Smooth muscle cell of the brain vasculature (primary cell): ENCODE measurements at regions not wholly inside any gene's neighbourhood (a gene's known extent, or its start where the extent isn't known, plus 50 kb on each side); places are given as distances from the start of the nearest gene placed in this dataset.

Experiments
- DNase-seq: peaks from one replicate; pipeline ENCODE4 v3.0.0-alpha.2; 2012; ENCODE audit warnings: low read depth, low spot score

DNA sequence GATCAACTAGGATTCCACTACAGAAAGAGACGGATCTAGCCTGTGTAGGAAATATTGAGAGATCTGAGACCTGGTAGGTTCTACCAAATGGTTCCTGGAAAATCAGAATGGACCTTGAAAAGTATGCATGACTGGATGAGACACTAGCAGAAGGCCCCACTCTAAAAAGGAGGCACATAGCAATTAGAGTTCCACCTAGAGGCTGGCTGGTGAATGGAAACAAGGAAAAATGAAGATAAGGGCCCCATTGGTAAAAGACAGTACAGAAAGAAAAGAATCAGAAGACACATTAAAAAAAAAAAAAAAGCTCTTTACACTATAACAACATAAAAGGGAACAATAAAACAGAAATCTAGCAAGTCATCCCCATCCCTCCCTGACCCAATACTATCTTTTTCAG lies 518.5 kb downstream of the NR2F1-AS1 start:
- DNase-seq: no peak

DNA sequence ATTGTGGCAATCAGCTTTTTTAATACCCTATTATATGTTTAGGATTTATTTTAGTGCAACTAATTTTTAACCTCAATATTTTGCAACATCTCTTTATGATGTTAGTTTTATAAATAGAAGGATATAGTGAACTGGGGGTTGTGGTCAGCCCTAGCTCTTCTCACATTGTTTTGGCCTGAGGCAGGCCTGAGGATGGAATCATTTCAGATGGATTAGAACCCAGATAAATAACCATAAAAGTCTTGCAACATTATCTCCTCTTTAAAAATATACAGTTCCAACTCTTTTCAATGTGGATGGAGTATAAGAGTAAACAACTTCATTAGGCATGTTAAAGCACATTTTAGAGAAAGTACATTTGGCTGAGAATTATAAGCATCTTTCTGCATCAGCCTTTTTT lies 522.7 kb downstream of the NR2F1-AS1 start:
- no peak for DNase-seq

DNA sequence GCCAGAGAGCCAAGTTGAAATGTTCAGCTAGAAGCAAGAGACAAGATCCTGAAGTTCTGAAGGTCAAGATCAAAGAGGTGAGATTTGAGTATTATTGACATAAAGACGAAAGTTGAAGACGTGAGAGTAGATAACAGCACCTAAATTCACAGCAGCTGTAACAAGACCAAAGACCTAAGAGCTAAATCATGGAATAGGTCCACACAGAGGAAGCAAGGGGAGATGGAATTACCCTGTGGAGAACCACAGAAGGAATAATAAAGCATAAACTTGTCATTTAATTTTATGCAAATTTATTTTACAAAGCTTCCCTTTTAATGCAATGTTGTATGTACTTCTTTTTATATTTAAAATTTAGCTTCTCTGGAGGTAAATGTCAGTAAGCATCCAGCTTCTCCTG lies 523.7 kb downstream of the NR2F1-AS1 start:
- DNase-seq: no peak

DNA sequence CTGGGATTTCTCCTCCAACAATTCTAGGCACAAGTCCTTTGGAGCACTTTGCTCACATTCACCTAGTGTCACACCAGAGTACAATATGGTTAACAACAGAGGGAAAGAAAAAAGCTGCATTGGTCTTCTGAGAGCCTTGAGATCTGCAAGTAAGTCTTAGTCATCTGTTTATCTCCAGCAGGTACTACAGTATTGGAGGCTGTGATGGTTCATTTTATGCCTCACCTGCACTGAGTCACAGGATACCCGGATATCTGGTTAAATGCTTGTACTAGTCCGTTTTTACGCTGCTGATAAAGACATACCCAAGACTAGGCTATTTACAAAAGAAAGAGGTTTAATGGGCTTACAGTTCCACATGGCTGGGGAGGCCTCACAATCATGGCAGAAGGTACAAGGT lies 525.0 kb downstream of the NR2F1-AS1 start:
- no peak for DNase-seq

DNA sequence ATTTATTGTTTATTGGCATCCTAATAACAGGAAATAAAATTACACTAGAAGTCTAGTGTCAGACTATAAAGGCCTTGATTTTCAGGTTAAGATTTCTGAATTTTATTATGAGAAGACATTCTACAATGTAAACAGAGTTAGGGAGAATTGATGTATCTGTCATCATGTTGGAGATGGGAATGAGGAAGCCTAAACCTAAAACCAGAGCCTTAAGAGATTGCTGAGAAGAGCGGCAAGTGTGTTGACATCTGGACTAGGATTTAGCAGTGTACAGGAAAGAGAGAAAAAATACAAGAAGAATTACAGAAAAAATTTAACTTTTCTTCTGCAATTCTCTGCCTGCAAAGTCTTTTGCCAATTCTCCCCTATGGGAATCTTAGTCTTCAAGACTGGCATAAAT lies 525.5 kb downstream of the NR2F1-AS1 start:
- no peak for DNase-seq

DNA sequence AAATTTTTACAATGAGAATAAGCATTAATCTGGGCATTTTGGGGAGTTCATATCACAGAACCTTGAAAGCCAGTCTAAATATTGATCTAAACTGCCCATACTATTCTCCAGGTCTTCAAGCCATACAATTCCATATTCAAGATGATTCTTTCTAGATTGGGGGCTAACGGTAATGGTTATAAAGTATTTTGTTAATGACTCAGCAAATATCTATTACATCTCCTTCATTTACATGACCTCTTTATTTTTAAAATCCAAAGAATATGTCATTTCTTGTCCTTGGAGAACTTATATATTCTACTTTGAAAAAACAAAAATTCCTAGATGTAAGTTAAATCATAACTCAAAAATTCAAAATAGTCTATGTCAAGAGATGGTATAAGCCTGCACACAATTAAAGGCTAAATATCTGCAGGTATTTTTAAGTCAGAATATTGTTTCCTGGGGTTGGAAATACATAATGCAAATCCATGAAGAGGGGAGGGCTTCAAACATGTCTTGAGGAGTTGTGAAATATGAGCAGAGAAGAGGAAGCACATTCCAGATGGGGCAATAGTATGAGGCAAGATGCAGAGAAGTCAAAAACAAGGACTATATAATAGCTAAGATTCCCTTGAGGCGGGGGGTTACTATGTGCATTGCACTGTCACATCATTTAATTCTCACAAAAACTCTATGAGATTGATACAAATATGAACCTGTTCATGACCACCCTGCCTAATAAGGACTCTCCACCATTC lies 526.4 kb downstream of the NR2F1-AS1 start:
- no peak for DNase-seq

DNA sequence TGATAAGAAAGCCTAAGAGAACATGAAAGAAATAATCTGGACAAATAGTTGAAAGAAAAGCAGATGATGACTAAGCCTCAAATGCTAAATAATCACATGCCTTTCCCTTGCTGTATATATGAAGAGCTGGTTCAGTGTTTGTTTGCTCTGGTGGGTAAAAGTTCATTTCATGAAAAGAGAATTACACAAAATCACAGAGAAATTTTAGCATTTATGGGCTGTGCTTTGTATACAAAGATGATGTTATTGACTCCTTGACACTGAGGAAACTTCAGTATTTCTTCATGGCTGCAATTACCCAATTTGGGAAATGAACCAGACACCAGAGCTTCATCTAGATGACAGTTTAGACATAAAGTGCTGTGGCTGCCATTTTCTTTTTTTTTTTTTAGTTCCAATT lies 527.2 kb downstream of the NR2F1-AS1 start:
- DNase-seq: no peak

DNA sequence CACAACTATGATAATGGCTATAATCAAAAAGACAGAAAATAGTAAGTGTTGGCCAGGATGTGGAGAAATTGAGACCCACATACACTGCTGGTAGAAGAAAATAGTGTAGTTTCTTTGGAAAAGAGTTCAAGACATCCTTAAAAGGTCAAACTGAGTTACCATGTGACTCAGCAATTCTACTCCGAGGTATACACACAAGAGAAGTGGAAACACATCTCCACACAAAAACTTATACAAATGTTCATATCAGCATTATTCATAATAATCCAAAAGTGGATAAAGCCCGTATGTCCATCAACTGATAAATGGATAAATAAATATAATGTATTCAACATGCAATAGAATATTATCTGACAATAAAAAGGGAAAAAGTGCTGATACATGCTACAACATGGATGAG lies 532.2 kb downstream of the NR2F1-AS1 start:
- no peak for DNase-seq

DNA sequence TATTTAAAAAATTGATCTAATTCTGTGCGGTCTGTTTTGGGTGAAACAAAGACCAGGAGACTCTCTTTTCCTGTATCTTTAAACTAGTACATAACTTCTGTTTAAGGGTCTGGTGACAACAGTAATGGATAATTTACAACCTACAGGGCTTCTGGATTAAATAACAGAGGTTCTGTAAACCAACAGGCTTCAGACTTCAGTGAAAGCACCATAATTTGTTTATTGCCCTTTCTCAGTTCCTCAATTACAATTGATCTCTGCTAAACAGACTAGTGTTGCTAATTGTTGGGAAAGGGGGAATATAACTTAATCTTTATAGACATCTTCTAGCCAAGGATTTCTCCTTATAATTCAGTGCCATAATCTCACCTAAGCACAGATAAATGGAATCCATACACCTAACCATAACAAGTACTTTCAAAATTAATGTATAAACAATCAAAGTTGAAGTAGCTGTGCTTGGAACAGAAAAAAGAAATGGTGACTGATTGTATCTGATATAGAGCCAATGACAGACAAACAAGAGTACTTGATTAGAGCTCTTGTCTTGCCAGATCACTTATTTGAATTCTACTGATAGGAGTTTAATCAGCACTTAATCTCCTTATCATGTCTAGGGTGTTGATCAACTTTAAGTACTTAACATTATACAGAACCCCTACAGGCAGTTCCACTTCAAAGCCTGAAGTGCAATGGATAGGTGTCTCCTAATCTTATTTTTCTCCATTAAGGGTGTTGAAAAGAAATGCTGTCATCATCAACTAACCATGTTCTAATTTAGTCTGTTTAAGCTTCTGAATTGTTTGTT lies 536.0 kb downstream of the NR2F1-AS1 start:
- DNase-seq: no peak

DNA sequence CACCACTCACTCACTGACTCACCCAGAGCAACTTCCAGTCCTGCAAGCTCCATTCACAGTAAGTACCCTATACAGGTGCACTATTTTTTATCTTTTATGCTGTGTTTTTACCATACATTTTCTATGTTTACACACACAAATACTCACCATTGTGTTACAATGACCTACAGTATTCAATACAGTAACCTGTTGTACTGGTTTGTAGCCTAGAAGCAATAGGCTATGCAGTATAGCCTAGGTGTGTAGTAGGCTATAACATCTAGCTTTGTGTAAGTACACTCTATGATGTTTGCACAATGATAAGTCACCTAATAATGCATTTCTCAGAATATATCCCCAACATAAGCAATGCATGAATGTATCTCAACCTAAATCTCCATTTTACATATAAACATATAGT lies 541.1 kb downstream of the NR2F1-AS1 start:
- no peak for DNase-seq

DNA sequence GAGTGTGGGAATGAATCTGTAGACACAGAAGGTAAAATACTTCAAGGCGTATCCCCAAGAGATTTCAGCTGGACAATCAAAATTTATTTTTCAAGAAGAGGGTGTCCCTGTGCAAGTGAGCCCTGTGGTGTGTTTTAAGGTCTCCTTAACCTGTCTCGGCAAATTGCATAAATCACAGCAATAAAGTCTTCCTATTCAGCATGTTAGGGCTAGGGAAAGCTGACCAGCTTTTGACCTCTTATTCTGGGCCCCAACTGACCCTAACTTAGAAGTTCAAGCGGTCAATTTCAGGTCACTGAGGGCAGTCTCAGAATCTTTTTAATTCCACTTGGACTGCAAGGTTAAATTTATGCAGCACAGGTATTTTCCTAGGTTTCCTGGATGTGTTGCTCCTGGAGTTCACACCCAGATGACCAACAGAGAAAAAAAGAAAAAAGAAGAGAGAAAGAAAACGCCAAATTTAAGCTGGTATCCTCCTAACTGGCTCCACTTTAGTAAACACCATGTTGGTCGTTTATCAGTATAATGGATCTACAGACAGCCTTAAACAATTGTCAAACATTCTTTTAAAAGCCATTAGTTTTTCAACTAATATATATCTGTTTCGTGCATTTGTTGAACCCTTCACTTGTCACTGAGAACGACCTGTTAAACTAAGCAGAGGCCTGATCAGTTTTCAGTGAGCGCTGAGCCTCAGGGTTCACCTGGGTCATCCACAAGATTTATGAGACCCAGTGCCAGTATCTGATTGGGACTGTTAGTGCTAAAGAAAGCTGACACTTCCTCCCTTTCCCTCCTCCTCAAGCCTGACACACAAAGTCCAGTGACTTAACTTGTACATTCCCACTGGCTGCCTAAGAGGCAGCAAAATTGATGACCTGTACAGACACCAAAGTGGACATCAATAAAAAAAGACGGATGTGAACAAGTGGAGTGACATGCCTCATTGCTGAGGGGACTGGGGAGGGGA lies 546.1 kb downstream of the NR2F1-AS1 start:
- no peak for DNase-seq

DNA sequence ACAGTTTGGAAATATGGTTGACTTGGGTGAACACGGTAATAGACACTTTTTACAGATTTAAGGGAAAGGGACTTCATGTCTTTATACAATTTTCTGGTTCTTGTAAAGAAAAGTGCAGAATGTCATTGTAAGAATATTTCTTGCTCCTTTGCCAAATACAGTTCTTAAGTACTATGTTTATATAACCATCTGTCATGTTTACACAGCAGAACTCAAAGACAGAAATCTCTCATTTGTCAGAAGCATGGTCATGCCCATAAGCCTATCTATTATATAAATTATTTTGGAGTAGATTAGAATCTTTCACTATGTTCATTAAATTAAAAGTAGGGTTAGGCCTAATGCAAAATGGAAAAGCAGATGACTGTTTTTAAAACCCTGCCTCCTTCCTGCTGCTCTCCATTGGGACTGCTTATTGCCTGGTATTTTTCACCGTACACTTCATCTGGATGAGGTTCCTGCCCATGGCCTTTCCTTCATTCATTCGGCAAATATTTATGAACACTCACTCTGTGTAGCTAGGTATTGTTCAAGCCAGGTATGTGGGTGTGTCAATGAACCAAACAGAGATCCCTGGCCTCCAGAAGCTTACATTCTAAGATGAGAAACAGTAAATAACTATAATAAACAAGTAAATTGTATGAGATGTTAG lies 558.1 kb downstream of the NR2F1-AS1 start:
- no peak for DNase-seq

DNA sequence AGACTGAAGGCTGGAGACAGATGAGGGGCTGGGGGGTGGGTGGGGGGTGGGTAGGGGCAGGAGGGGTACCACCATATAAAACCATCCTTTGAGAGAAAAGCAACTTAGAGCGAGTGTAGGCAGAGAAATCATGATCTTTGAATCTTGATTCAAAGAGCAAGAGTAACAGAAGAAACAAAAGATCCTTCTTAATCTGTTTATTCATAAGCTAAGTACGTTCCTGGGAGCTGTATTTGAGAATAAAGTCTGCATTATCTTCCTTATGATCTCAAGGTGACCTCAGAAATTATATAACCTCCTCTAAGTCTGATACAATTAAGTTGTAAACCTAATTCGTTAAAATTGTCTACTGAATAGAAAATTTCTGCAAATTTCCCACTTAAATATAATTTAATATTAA lies 558.8 kb downstream of the NR2F1-AS1 start:
- no peak for DNase-seq

DNA sequence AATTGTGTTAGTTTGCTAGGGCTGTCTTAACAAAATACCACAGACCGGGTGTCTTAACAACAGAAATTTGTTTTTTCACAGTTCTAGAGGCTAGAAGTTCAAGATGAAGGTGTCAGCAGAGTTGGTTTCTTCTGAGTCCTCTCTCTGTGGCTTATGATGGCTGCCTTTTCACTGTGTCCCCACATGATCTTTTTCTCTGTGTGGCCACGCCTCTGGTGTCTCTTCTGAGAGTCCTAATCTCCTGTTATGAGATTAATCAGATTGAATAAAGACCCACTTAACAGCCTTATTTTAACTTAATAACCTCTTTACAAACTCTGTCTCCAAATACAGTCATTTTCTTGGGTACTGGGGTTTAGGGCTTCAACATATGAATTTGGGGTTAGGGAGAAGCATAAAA lies 561.1 kb downstream of the NR2F1-AS1 start:
- no peak for DNase-seq

DNA sequence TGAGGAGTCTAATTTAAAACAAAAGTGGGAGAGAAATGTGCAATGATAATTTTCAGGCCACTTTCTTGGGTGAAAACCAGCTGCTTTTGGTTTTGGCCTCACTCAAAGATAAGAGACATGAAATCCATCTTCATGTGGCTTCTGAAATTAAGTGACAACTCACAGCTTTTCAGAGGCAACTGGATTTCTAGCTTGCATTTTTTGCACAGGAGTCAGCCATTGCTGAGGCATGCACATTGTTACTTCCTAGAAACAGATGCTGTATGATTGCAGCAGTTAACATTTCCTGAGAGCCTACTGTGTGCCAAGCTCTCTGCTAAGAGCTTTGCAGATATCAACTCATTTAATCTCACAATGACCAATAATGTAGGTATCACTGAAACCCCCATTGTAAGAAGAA lies 562.6 kb downstream of the NR2F1-AS1 start:
- no peak for DNase-seq

DNA sequence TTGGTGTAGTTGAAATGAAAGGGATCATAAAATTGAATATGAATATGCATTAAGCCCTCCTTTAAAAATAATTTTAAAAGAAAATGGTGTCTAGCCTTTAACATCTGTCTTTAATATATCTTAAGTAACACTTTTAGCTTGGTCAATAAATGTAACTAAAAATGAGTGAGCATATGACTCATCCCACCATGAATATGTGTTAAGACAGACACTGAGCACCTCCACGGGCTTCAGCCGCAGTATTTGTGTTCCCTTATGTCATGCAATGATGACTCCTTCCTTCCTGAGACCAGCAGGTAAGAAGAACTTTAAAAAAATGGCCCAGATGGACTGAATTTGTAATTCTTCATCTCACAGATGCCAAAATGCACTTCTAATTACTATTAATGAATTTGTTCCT lies 563.2 kb downstream of the NR2F1-AS1 start:
- no peak for DNase-seq

DNA sequence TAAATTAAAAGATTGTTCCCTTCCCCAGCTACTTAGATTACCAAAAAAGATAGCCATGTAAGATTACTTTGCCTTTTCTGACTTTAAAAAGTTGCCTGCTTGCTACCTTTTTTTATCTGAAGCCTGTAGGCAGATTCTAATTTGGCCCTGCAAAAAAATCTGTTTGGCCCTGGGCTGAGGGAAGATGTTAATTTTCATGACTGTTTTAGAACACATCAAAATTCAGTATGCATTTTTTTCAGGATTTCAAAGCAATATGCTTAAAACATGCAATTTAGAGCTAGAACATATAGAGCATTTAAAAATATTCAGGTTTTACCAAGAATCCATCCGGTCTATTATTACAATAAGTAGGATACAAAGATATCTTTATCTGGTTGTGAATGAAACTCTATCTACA lies 563.6 kb downstream of the NR2F1-AS1 start:
- DNase-seq: no peak

DNA sequence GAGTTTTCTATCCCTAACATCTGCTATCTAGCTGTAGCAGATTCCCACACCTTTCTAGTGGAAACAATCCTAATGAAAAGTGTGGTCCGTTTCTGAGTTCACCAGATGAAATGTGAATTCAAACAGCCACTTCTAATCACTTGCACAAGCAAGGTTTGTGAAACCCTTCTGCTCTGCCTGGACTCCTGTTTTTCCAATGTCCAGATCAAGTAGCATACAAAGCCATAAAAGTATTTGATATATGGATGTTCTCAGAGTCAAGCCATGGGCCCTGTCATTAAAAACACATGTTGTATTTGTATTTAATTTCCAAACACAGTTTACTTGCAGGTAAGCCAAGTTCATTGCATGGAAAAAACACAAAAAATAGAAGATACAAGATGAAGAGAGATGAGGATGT lies 570.4 kb downstream of the NR2F1-AS1 start:
- no peak for DNase-seq

DNA sequence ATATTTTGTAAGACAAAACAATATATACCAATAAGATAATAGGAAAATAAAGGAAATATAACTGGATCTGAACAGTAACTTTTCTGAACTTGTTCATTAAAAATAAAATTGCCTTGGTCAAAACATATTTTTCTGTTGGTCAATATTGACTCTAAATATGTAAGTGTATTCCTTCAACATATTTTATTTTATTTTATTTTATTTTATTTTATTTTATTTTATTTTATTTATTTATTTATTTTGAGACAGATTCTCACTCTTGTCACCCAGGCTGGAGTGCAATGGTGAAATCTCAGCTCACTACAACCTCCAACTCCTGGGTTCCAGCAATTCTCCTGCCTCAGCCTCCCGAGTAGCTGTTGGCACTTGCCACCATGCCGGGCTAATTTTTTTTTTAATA lies 571.0 kb downstream of the NR2F1-AS1 start:
- no peak for DNase-seq

DNA sequence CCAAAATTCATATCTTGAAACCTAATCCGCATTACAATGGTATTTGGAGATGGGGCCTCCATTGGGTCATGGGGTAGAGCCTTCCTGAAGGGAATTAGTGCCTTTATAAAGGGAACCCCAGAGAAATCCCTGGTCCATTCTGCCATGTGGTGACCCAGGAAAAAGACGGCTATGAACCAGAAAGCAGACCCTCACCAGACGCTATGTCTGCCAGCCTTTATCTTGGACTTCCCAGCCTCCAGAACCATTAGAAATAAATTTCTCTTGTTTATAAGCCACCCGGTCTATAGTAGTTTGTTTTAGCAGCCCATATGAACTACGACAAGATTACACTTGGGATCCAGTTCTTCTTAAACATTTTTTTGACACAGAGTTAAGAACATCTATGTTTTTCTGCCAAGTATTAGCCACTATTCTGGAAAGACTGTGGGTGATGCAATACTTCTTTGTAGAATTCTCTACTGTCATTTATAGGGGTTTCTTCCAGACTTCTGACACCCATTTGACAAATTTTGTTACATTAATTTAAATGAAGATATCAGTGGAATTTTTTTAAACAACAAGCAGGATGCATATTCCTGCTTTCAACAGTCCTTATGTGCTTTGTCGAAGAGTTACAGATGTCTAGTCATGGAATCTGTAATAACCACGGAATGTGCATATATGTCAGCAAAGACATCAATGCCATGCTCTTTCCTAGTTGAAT lies 572.4 kb downstream of the NR2F1-AS1 start:
- no peak for DNase-seq

DNA sequence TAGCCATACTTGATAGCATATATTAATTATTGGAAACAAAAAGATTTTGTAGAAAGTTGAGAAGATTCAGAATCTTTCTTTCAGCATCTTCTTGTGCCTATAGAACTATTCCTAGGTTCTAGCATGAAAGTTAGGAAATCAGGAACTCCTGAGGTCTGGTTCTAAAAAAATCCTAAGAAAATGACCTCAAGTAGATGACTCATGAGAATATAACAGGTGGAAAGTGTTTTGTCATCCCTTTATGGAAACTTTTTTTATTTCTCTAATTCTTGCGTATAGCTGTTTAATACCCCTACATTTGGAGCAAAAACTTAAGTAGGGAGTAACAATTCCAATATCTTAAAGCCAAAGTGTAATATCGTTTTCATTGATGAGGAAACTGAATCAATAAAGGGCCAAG lies 574.1 kb downstream of the NR2F1-AS1 start:
- DNase-seq: no peak
